ENCODE measurements at regions not wholly inside any gene's neighbourhood (a gene's known extent, or its start where the extent isn't known, plus 50 kb on each side); places are given as distances from the start of the nearest gene placed in this dataset.

DNA sequence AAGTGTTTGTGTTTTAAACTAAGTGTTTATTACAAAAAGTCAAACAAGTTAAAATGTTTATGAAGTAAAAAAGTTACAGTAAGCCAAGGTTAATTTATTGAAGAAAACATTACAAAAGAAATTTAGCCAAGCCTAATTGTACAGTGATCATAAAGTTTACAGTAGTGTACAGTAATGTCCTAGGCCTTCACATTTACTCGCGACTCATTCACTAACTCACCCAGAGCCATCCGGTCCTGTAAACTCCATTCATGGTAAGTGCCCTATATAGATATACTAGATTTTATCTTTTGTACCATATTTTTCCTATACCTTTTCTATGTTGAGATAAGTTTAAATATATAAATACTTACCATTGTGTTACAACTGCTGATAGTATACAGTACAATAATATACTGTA is 481.8 kb upstream of the TENM4 start:
- DNase-seq = no peak

DNA sequence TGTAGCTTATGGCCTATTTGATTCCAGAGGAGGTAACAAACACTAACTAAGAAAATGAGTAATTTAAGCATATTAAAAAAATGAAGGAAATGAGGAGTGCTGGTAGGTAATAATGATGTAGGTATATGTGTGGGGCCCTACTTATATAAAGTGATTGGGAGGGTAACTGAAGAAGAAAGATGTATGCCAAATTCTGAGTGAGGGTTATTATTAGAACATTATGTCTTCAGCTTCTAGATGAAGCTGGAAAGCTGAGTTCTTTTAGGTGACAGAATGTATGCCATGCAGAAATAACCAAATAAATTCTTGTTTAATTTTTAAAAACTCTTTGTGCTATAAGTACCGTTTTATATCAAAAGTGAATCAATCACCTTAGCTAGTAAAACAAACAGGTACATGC is 479.6 kb upstream of the TENM4 start:
- DNase-seq = no peak

DNA sequence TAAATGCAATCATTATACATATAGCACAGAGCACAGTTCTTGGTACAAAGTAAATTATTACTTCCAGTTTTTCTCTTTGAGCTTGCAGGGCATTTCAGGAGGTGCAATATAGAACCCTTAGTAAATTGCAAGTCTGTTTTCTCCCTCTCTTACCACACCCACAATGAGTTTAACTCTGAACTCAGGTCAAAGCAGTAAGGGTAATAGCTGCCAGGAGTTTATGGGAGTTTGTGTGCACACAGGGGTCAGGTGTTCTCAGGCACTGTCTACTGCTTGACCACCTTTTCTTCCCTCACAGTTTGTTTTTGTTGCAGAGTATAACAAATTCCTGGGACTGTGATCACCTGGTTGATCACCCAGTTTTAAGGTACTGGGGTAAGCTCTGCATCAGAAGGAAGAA is 478.5 kb upstream of the TENM4 start:
- no peak for DNase-seq

DNA sequence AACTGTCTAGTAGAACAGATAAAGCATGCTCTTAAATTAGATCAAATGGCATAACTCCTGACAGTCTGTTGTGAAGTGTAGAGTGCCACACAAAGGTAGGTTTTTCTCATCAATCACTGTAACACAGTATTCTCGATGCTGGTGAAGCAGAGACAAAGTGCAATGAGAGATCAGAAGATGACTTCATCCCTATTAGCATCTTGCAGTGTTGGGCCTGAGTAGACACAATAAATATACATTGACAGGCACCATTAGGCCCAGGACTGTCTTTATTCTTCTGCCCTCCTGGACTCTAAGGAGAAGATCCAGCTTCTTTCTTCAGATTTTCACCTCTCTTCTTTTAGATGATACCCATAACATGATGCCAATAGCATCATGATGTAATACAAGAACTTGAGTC is 478.0 kb upstream of the TENM4 start:
- no peak for DNase-seq

DNA sequence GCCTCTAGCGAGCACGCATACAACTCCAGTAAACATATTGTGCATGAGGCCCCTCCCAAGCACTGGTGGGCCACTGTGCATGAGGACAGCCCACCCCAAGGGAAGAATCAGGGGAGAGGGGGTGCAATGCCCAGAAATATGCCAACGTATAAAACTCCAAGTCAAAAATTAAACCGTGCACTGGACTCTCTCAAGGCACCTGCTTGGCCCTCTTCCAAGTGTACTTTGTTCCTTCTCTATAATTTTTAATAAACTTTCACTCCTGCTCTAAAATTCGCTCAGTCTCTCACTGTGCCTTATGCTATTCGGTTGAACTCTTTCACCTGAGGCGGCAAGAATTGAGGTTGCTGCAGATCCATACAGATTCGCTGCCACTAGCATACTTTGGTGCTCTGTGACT is 465.3 kb upstream of the TENM4 start:
- DNase-seq = no peak

DNA sequence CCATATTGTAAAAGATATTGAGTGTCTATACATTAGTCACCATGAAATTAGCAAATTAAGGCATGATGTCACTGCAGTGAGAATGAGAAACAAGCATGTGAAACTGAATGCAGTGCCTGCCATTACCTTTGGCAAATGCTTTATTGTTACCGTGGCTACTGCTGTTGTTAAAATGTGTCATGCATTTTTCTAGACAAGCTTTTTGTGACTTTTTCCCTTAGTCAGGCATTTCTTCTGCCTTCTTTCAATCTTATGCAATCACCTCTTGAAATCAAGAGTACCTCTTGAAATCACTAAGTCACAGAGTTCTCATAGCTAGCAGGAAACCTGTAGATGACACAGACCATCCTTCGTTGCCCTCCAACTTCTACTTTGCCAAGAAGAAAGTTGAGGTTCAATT is 461.7 kb upstream of the TENM4 start:
- no peak for DNase-seq

DNA sequence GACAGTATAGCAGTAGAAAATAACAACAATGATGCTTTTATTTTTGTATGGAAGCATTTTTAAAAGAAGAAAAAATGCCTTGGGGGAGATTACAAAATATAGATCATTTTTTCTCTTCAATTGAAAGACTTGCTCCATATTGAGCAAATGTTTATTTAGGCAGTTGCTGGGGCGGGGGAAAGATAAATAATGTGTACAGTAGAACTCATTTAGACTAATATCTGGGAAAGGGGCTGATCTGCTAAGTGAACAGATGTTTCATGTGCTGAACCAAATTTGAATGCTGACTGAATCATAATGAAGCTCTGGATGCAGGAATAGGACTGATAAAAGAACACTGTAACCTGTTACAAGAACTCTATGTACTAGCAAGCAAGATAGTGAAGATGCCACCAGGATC is 457.1 kb upstream of the TENM4 start:
- no peak for DNase-seq

DNA sequence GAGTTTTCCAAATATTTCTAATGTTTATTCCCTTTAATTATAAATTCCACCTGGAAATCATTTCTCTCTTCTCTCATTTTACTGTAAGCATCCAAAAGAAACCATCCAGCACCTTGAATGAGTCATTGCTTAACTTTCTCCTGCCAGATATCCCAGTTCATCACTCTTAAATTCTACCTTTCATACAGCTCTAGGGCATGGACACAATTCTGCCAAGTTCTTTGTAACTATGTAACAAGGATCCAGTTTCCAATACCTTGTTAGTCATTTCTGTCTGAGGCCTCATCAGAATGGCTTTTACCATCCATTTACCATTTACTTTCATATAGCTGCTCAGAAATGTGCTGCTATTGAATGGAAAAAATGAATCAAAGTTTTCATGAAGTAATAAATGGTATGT is 455.4 kb upstream of the TENM4 start:
- DNase-seq = no peak

DNA sequence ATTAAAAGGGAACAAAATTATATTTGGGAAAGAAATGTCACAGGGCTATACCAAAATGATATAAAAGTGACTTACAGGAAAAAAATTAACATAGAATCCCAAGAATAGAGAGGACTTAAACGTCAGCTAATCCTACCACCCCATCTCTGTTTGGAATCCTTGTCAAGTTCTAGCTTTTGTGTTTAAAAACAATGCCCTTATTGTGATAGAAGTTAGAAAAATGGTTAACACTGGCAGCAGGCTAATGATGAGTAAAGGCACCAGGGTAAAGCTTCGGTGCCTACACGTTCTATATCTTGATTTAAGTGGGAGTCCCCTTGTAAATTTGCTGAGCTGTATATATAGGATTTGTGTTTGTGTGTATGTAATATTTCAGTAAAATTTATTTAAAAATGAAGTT is 453.3 kb upstream of the TENM4 start:
- no peak for DNase-seq

DNA sequence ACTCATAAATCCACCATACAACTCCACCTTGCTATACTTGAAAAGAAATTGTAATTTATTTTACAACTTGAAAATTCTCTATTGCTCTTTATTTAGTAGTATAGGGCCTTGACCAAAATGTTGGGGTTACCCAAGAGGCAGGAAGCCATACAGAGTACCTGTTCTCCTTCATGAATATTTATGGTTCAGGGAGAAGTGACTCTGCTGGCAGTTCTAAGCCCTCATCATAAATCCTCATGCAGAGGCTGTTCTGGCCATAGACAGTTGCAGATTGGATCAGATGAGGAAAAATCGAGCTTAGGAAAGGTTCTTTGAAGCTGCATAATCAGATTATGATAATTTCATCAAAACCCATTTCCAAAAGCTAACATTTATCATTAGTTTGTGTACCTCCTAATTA is 449.4 kb upstream of the TENM4 start:
- DNase-seq = no peak

DNA sequence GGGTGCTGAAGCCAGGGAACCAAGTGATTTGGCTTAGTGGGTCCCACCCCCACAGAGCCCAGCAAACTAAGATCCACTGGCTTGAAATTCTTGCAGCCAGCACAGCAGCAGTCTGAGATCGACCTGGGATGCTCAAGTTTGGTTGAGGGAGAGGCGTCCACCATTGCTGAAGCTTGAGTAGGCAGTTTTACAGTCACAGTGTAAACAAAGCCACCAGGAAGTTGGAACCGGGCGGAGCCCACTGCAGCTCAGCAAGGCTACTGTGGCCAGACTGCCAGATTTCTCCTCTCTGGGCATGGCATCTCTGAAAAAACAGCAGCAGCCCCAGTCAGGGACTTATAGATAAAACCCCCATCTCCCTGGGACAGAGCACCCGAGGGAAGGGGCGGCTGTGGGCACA is 424.1 kb upstream of the TENM4 start:
- no peak for DNase-seq

DNA sequence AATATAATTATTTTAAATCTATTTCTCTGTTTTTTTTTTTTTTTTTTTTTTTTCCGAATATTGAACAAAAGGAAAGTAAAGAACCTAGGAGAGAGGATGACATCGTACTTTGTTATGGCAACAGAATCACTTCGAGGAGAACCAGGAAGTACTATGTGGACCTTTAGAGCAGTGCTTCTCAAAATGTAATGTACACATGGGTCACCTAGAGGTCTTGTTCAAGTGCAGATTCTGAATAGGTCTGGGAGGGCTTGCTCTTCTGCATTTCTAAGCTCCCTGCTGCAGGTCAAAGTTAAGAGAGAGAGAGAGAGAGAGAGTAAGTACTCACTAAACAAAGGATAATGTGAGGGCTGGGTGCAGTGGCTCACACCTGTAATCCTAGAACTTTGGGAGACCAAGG is 419.5 kb upstream of the TENM4 start:
- DNase-seq = no peak

DNA sequence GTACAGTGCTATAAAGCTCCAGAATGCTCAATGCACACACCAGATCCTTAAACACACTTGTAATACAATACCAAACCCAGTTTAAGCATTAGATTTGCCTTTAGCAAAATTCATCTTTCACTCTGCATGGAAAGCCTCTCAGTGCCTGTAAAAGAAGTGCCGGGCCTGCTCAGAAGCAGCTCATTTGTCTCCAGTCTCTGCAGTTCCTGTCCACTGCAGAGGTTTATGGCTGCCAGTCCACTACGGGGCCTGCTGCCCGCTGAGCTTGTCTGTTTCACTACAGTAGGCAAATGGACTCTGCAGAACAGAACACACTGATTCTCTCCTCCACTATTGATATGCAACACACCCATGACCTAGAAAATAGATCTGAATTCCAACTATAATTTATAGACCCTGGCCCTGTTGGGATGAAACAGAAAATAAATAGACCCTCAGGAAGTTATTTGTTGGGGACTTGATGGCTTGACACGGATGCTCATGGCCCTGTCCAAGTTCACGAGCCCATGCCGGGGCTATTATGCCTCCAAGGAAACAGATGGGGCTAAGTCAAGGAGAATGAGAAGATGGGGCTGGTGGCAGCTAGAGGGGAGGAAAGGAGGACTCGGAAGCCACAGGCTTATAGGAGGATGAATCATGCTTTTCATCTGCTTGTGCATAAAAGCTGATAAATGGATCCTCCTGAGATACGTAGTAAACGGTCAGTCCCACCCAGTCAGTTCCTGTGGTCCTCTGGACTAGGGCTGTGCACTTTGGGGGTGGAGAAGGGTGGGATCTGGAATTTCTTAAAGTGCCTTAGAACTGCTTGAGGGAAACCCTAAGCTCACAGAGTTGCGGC is 416.8 kb upstream of the TENM4 start:
- DNase-seq = no peak

DNA sequence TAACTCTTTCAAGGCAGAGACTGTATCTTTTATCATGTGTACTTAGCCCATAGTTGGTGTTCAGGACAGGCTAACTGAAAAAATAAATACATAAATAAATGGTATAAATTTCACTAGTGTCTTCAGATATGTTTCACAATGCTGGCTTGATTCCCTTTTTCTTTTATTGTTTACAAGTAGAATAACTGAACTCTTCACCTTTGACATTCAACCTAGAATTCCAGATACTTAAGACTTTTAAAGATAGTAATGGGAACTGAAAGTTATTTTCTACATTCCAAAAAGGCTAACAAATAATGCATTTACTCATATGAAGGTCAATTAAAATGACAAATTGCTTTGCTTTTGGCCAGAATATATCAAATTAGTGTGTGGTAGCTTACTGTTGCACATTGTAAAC is 411.3 kb upstream of the TENM4 start:
- no peak for DNase-seq

DNA sequence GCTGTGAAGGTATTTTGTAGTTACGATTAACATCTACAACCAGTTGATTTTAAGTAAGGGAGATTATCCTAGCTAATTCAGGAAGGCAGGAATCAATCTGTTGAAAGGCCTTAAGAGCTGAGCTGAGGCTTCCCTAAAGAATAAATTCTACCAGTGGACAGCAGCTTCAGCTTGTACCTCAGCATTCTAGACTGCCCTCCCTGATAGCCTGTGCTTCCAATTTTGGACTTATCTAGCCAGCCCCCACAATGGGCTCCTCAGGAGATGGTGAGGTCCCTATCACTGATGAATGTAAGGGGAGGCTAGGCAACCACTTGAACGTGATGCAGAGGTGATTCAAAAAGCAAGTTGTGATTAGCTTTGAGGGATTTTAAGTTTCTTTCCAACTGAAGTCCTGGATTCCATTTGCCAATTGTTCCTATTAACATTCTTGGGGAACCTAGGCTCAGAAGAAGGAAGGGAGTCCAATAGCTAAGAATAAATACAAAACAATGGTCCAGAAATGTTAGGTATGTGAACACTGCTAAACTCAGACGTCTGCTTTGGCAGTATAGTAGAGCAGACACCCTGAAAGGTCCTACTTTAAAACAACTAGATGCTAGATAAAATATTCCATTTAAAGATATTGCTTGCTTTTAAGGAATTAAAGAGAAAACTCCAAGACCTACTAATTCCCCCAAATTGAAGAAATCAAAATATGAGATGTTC is 404.3 kb upstream of the TENM4 start:
- no peak for DNase-seq

DNA sequence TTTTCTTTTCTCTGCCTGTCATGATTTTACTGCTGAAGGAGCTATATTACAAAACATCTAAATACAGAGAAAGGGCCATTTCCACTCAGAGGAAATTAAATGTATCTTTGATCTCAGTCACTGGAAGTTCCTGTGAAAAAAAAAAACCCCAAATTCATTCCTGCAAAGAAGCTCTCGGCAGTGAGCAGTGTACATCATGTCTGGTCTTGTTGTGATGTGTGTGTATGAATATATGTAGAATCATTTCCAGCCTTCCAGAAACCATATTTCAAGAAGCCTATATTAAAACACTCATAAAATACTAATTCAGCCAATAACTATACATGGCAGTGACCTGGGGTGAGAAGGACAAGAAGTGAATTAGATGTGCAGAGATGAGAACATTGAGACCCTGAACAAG is 393.2 kb upstream of the TENM4 start:
- no peak for DNase-seq

DNA sequence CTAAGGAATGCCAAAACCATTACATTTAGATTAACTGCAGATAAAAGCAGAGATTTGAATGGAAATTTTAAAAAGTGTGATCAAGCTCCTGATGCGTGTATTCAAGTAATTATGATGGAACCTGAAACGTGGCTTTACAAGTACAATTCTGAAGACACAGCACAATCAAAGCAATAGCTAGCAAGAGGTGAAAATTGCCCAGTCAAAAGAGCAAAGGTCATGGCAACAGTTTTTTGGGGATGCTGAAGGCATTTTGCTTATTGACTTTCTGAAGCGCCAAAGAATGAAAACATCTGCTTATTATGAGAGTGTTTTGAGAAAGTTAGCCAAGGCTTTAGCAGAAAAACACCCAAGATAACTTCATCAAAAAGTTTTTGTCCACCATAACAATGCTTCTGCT is 389.6 kb upstream of the TENM4 start:
- no peak for DNase-seq

DNA sequence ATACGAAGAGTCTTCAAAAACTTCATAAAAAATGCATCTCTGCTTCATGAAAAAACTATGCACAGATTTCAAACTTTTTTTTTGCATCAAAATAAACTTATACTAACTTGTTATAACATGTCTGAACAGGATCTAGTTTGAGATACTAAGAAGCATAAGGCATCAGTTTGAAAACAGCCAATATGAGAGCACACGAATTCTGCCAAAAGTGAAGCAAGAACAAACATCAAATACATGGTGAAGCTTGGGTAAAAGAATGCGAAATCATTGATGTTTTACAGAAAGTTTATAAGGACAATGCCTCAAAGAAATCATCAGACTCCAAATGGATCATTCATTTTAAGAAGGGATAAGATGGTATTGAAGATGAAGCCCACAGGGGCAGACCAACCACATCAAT is 389.1 kb upstream of the TENM4 start:
- no peak for DNase-seq

DNA sequence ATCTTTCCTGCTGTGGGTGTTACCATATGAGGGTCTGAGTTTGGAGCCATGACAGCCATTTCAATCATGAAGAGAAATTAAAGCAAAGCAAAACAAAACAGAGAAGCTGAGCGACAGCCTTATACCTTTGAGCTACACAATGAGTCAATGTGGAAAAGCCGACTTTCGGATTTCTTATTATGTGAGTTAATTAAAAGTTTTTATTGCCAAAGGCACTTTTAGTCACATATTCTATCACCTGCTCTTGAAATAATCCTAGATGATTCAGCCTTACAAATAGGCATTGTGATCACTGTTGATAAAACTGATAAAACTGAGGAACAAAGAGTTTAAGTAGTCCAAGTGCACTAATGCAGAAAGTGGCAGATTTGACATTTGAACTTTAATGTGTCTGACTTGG is 381.9 kb upstream of the TENM4 start:
- DNase-seq = no peak

DNA sequence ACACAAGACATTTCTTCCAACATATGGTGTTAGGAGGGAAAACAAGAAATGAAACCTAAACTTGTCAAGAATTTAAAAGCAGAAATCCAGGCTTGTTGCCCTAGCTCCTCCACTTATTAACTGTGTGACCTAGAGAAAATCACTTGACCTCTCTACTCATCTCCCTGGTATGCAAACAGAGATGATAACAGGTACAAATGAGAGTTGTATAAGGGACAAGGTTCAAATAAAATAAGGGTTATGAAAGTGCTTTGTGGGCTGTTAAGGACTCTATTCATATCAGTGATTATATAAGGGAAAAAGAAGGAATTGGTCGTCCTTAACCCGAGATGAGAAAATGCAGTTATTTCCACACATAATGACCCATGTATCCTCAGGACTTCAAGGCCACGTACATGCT is 372.7 kb upstream of the TENM4 start:
- DNase-seq = no peak

DNA sequence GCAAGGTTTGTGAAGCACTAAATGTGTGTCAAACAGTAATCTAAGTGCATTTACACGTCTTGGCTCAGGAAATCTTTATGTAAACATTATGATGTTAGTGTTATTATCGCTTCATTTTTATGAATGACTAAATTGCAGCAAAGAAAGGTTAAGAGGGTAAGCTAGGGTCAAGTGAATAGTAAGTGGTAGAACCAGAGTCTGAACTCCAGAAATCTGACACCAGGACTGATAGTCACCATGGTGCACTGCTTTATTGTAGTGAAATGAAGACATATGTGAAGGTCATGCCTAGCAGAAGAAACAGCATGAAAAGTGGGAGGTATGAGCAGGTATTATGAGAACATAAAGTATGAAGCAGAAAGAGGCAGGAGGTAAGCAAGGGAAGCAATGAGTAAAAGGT is 368.7 kb upstream of the TENM4 start:
- no peak for DNase-seq

DNA sequence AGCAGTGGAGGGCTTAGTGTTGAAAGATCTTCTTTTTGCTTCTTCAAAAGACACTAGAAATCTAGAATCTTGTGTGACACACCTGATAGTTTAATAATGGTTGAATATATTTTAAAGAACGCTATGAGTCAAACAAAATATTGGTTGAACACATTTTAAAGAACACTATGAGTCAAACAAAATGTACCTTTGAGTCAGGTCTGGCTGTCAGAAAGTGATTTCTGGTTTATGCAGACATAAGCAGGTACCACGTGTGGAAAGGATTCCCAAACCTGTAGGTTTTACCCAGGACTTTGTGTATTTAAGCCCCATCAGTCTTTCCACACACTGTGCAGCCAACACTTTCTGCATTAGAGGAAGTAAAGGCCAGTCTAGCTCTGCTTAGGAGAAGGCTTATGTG is 366.7 kb upstream of the TENM4 start:
- no peak for DNase-seq

DNA sequence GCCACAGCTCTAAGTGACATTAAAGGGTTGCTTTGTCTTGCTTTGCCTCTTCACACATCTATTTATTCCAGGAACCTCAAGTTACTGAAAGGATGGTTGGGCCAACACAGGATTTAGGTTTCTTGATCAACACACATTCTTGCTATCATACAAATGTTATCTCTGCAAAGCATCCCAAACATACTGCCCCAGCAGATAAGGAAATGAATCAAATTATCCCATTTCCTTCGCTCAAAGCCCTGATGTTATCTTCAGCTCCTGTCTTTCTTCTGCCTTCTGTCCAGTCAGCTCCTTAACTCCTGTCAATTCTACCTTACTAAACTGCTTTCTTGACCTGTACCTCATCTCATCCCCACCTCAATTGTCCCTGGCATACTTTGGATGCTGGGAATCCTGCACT is 355.9 kb upstream of the TENM4 start:
- DNase-seq = no peak

DNA sequence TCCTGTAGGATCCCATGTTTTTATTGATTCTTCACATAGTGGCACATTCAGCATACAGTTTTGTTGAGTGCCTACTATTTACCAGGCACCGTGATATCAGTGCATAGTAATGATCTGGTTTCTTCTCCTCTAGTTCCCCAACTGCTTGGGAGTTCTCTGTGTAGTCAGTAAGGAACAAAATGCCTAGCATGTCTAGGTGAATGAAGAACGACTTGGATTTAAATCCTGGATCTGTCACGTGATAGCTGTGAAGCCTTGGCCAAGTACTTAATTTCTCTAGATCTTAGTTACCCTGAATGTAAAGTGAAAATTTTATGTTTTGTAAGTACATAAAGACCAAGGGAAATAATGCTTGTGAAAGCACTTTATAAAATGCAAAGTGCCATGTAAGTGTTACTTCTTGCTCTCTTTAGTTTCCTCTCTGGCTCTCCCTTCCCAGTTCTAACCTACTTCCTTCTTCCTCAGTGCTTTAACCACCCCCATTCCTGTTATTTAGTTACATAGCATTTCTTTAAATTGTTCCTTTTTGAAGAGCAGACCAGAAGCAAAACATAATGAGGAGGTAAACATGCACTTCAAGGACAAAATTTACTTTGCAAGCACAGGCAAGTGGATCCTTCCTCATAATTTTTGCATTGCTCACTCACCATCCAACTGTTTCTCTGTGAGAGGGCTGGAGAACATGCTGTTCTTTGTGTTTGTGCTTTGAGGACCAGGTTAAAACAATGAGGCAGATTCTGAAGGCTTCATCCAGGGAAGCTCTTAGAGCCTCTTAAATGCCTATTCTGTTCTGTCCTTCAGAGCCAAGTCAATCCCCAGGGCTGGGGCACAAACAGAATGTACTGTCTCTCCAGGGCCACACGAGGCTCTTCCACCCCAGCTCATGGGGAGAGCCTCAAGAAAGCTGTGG is 353.9 kb upstream of the TENM4 start:
- DNase-seq = no peak
